Stomach smooth muscle (tissue), 2 donors: ENCODE measurements at regions not wholly inside any gene's neighbourhood (a gene's known extent, or its start where the extent isn't known, plus 50 kb on each side); places are given as distances from the start of the nearest gene placed in this dataset.

Experiments
- H3K27ac ChIP-seq: one replicate; pipeline ENCODE4 v1.7.0; 2013; ENCODE audit warnings: mild to moderate bottlenecking, low read length, inconsistent platforms
- H3K27me3 ChIP-seq, 2 donors: one replicate each; pipeline ENCODE4 v1.7.0; 2013; ENCODE audit warnings: low read length in 2 of 2; ENCODE audit not compliant: insufficient read depth in 2 of 2, control insufficient read depth in 1 of 2
- H3K36me3 ChIP-seq, 2 donors: one replicate each; pipeline ENCODE4 v1.7.0; 2013; ENCODE audit warnings: low read length in 2 of 2; ENCODE audit not compliant: control insufficient read depth in 2 of 2, insufficient read depth in 2 of 2
- H3K4me1 ChIP-seq: one replicate; pipeline ENCODE4 v1.7.0; 2013; ENCODE audit warnings: low read length; ENCODE audit not compliant: control insufficient read depth, insufficient read depth
- H3K4me3 ChIP-seq, 2 donors: one replicate each; pipeline ENCODE4 v1.7.0; 2013; ENCODE audit warnings: low read length in 2 of 2
- H3K9ac ChIP-seq, 2 donors: one replicate each; pipeline ENCODE4 v1.7.0; 2013; ENCODE audit warnings: low read length in 2 of 2, mild to moderate bottlenecking in 1 of 2
- H3K9me3 ChIP-seq, 2 donors: one replicate each; pipeline ENCODE4 v1.7.0; 2013; ENCODE audit warnings: low read length in 2 of 2; ENCODE audit not compliant: control insufficient read depth in 2 of 2
- donor health status: healthy.
- donor health status: Pancreatic carcinoma.

DNA sequence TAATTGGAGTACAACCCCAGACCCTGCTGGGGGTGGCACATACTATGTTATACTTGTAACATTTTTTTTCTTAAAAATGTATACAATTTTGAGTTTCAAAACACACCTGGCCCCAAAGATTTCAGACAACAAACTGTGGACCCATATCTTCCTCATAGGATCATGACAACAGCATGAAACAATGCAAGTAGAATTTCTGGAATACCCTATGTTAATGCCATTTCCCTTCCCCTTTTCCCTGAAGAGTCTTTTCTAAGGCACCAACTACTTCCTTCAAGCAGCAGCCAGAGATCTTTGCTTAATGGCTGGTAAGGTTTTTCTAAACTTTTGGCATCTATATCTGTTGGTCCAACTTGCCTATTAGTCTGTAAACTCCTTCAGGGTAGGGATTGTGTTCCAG is 99.9 kb upstream of the SERBP1 start:
- Histone ChIP-seq H3K27ac (no peak overlapping the region), H3K4me3 (no peak overlapping the region), H3K9ac (no peak overlapping the region), H3K36me3 (no peaks in the 10 kb centered on the region), H3K9me3 (no peaks in the 10 kb centered on the region), H3K4me1 (no peaks in the 10 kb centered on the region), H3K27me3 (no peaks in the 10 kb centered on the region)

DNA sequence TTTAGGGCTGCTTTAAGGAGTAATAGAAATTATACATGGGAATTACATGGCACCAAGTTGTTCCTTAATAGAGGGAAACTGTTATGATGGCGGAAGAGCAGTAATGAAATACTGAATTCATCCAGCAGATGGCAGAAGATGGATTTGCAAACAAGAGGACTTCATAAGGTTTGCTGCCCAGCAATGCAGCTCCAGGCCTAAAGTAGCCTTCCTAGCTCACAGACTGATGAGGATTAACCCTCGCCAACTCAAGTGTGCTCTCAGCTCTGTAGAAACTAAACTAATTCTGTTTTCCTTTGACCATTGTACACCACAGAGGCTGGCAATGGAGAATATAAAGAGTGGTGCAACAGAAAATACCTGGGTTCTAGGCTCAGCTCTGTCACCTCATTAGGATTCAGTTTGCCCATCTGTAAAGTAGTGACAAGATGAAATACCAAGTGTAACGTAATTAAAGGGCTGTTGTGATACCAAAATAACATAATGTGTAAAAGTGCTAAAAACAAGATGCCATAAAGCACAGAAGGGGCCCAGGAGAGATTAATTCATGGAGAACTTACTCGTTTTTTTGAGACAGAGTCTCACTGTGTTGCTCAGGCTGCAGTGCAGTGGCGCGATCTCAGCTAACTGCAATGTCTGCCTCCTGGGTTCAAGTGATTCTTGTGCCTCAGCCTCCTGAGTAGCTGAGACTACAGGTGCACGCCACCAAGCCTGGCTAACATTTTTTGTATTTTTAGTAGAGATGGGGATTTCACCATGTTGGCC is 102.4 kb upstream of the SERBP1 start:
- no peaks in the 10 kb centered on the region for H3K27me3 ChIP-seq
- no peaks in the 10 kb centered on the region for H3K36me3 ChIP-seq
- no peaks in the 10 kb centered on the region for H3K9me3 ChIP-seq
- H3K4me3 ChIP-seq = no peak overlapping the region
- no peak overlapping the region for H3K27ac ChIP-seq
- H3K4me1 ChIP-seq = no peaks in the 10 kb centered on the region
- no peak overlapping the region for H3K9ac ChIP-seq

DNA sequence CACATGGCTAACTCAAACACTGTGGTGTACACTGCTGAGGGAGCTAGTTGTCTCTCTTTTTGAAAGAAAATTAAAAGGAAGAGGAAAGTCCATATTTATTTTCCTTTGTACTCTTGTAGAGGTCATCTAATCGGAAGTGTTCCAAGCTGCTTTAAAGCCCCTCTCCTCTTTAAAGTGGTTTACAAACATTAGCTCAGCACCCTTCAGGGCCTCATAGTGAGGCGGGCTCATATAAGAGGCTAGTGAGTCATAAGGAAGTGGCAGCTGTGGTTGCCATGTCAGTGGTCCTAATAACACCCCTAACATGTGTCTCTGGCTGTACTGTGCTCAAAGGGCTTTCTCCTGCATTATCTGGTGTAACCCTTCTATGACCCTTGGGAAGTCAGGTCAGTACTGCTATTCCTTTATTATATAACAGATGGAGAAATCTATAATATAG is 104.4 kb upstream of the SERBP1 start:
- H3K4me3 ChIP-seq = no peak overlapping the region
- H3K4me1 ChIP-seq = no peaks in the 10 kb centered on the region
- H3K27ac ChIP-seq = no peak overlapping the region
- no peak overlapping the region for H3K9ac ChIP-seq
- no peaks in the 10 kb centered on the region for H3K27me3 ChIP-seq
- H3K36me3 ChIP-seq = no peaks in the 10 kb centered on the region
- no peaks in the 10 kb centered on the region for H3K9me3 ChIP-seq

DNA sequence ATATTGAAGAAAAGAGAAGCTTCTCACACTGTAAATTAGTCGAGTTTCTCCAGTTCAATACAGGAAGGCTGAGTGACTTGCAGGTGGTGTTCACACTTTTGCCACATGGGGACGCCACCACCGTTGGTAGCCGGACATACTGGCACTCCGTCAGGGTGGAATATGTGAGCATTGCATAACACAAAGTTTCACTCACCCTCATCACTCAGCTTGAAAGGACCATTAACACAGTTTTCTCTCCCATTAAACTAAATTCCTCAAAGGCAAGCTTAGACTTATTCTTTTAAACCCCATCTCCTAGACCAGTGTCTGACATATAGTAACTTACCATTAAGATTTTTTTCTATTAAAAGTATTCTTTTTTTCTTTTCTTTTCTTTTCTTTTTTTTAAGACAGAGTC is 105.3 kb upstream of the SERBP1 start:
- H3K27me3 ChIP-seq = no peaks in the 10 kb centered on the region
- H3K9ac ChIP-seq = no peak overlapping the region
- H3K4me1 ChIP-seq = no peaks in the 10 kb centered on the region
- no peaks in the 10 kb centered on the region for H3K36me3 ChIP-seq
- no peak overlapping the region for H3K27ac ChIP-seq
- no peaks in the 10 kb centered on the region for H3K9me3 ChIP-seq
- H3K4me3 ChIP-seq = no peak overlapping the region

DNA sequence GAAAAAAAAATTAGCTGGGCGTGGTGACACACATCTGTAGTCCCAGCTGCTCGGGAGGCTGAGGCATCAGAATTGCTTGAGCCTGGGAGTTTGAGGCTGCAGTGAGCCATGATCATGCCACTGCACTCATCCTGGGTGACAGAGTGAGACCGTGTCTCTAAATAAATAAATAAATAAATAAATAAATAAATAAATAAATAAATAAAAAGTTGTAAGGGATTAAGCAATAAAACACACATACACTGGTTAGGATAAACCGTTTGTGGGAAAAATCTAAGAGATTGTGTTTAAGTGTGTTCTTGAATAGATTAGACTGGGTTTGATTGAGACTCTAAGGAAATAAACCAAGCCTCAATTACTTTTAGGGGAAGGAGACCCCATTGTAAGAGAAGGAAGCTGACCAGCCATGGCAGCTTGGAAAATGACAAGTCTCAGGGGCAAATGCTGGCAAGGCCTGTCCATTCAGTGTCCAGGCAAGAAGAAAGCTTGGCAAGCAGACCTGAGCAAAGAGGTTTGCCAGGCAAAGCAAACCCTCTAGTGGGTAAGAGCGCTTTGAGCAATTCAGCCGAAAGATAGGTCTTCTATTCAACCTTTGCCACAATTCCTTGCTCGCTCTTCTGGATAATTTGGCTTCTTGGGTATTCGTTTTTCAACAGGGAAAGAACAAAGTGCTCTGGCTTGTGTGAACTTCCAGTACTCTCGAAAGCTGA is 106.9 kb upstream of the SERBP1 start:
- Histone ChIP-seq H3K9me3 (no peaks in the 10 kb centered on the region), H3K27ac (no peak overlapping the region), H3K4me3 (no peak overlapping the region), H3K27me3 (no peaks in the 10 kb centered on the region), H3K36me3 (no peaks in the 10 kb centered on the region), H3K9ac (no peak overlapping the region), H3K4me1 (no peaks in the 10 kb centered on the region)

DNA sequence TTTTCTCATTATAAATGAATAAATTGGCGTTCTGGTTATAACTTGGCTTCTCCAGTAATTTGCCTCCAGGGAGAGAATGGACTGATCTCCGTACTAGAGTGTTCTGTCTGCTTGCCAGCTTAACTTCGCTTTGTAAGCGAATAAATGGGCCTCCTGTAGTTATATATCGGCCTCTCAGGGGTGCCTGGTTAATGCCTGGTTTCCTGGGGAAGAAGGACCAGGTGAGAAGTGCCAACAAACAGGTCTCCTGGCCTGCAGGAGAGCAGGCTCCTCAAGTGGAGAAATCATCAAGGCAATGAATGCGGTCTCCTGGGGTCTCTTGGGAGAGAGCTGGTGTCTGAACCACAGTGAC is 107.4 kb upstream of the SERBP1 start:
- H3K4me1 ChIP-seq = no peaks in the 10 kb centered on the region
- no peak overlapping the region for H3K27ac ChIP-seq
- no peaks in the 10 kb centered on the region for H3K36me3 ChIP-seq
- H3K4me3 ChIP-seq = no peak overlapping the region
- H3K9ac ChIP-seq = no peak overlapping the region
- H3K27me3 ChIP-seq = no peaks in the 10 kb centered on the region
- no peaks in the 10 kb centered on the region for H3K9me3 ChIP-seq

DNA sequence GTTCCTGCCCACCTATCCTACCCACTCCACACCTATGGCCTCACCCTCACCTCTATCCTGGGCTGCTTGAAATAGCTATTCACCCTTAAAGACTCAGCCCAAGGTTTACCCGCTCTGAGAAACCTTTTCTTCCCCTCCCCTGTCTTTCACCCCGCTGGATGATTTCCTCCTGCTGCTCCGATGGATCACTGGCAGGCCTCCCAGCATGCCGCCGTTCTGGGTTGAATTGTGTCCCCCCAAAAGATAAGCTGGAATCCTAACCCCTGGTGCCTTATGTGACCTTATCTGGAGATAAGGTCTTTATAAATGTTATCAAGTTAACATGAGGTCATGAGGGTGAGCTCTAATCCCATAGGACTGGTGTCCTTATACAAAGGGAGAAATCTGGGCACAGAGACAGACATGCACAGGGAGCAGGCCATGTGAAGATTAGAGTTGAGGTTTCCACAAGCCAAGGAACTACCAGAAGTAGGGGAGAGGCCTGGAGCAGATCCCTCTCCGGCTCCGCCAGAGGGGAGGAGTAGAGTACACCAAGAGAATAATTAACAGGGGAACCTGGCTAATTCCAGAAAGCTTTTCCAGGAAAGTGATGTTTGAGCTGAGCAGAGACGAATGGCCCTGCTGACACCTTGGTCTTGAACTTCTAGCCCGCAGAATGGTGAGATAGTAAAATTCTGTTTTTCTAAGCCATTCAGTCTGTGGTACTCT is 110.0 kb upstream of the SERBP1 start:
- H3K36me3 ChIP-seq = no peaks in the 10 kb centered on the region
- H3K4me3 ChIP-seq = no peak overlapping the region
- no peak overlapping the region for H3K27ac ChIP-seq
- H3K9ac ChIP-seq = no peak overlapping the region
- no peaks in the 10 kb centered on the region for H3K4me1 ChIP-seq
- H3K9me3 ChIP-seq = no peaks in the 10 kb centered on the region
- no peaks in the 10 kb centered on the region for H3K27me3 ChIP-seq

DNA sequence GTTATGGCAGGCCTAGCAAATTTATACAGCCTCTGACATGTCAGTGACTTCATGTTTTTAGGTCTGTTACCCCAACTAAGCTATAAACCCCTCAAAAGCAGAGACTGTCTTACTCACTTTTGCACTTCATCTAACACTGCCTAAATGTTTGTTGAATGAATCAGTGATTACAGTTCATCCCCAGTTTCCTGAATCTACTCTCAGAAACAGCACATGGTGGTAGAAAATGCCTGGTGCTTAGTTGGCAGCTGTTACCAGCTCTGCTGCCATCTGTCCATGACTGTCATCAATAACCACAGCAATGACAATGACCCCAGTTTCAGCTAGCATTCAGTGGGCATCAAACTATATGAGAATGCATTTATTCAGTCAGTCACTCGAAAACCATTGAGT is 110.5 kb upstream of the SERBP1 start:
- no peak overlapping the region for H3K27ac ChIP-seq
- H3K4me3 ChIP-seq = no peak overlapping the region
- H3K36me3 ChIP-seq = no peaks in the 10 kb centered on the region
- H3K4me1 ChIP-seq = no peaks in the 10 kb centered on the region
- no peak overlapping the region for H3K9ac ChIP-seq
- H3K9me3 ChIP-seq = no peaks in the 10 kb centered on the region
- no peaks in the 10 kb centered on the region for H3K27me3 ChIP-seq

DNA sequence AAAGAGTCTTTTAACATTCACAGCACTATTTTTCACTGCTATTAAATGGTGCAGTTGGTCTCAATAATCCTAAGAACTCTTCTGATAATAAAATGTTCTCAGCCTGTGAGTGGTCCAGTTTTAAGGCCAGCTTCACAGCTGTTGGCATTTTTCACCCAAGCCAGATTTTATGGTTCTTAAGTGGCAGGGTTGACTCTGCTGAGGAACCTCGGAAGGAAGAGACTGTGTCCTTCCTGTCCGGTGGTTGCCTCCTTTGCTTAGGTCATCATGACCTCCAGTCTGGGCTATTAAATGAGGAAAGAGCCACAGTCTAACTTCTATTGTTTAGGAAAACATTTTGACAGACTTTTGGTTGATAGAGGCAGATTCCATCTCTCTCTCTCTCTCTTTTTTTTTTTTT is 112.5 kb upstream of the SERBP1 start:
- Histone ChIP-seq H3K36me3 (no peaks in the 10 kb centered on the region), H3K4me1 (no peaks in the 10 kb centered on the region), H3K9me3 (no peaks in the 10 kb centered on the region), H3K9ac (no peak overlapping the region), H3K4me3 (no peak overlapping the region), H3K27ac (no peak overlapping the region), H3K27me3 (no peaks in the 10 kb centered on the region)

DNA sequence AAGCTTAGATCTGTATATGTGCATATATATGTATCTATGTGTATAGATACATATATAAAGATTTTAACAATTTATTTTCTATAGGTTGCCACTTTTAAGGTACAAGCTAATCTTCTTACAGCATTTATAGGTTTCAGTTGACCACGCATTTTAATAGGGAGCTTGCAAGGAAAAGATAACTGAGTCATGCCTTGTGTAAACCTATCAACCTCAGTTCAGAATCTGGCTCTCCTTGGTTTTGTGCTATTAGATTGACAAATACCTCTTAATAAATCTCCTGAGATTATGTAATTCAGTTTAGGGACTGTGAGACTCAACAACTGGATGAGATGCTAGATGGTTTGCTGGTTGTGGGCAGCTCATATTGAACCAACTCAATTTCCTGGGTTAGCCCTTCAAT is 114.7 kb upstream of the SERBP1 start:
- H3K9ac ChIP-seq = no peak overlapping the region
- H3K4me1 ChIP-seq = no peaks in the 10 kb centered on the region
- H3K27me3 ChIP-seq = no peaks in the 10 kb centered on the region
- no peaks in the 10 kb centered on the region for H3K36me3 ChIP-seq
- H3K9me3 ChIP-seq = no peaks in the 10 kb centered on the region
- no peak overlapping the region for H3K4me3 ChIP-seq
- no peak overlapping the region for H3K27ac ChIP-seq

DNA sequence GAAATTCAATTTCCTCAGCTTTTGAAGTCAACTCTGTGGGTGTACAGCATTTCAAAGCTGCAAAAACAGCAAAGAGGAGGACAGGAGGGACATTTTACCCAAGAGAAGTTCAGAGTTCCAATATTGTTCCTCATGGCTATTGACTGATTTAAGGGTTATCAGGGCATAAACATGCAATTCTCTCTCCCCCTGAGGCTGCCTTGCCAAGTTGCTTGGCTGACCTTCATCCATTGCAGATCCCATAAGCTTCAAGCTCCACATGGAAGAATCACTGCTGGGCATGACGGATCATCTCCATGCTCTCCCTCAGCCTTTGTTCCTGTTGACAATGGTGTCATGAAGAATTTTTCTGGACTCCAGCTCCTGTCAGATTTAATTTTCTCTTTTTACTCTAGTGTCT is 115.2 kb upstream of the SERBP1 start:
- H3K4me1 ChIP-seq = no peaks in the 10 kb centered on the region
- H3K27ac ChIP-seq = no peak overlapping the region
- no peak overlapping the region for H3K4me3 ChIP-seq
- H3K27me3 ChIP-seq = no peaks in the 10 kb centered on the region
- no peaks in the 10 kb centered on the region for H3K36me3 ChIP-seq
- H3K9me3 ChIP-seq = no peaks in the 10 kb centered on the region
- H3K9ac ChIP-seq = no peak overlapping the region
